GM21717 (cell line): ENCODE measurements at regions not wholly inside any gene's neighbourhood (a gene's known extent, or its start where the extent isn't known, plus 50 kb on each side); places are given as distances from the start of the nearest gene placed in this dataset.
A peak's percentile ranks its signal among the peaks of the same experiment; 100 is the strongest.

ENCODE experiments used
- ATAC-seq: cut with Tn5 transposase; IDR thresholded peaks from one replicate; pipeline ENCODE4 v1.9.1; 2021; ENCODE audit warnings: mild to moderate bottlenecking, moderate library complexity; ENCODE audit not compliant: unreplicated experiment

DNA sequence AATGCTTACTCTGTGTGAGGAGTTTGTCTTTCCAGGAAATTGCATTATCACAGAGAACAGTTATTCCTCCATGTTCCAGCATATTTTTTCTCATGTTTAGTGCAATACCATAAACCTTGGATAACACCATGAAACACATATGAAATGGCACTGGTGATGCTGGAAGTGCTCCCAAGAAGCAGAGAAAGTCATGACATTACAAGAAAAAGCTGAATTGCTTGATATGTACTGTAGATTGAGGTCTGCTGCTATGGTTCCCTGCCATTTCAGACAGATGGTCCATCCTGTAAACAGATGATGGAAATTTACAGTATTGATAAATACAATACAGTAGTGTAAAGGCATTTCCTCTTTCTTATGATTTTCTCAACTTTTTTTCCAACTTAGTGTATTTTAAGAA, 422.1 kb downstream of the LRRIQ3 start:
- ATAC-seq = no peak

- no peak for ATAC-seq
Measured at GRCh38 chr1:73772941-73773340, 425.0 kb downstream of the LRRIQ3 start.

DNA sequence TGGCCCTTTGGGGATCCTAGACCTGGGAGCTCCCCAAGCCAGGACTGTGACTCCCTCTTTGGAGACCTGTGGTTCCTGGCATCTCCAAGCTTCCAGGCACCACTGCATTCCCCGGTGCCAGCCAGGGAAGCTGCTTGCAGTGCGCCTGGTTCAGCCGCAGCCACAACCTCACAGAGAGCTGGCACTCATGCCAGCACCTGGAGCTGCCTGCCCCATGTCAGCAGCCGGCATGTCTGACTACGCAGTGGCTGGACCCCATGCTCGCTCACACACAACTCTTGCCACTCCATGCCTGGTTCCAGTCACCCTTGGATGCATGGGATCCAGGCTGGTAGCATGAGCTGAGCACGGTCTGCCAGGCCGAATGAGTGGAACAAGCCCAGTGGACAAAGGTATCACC, 426.6 kb downstream of the LRRIQ3 start:
- ATAC-seq = no peak

DNA sequence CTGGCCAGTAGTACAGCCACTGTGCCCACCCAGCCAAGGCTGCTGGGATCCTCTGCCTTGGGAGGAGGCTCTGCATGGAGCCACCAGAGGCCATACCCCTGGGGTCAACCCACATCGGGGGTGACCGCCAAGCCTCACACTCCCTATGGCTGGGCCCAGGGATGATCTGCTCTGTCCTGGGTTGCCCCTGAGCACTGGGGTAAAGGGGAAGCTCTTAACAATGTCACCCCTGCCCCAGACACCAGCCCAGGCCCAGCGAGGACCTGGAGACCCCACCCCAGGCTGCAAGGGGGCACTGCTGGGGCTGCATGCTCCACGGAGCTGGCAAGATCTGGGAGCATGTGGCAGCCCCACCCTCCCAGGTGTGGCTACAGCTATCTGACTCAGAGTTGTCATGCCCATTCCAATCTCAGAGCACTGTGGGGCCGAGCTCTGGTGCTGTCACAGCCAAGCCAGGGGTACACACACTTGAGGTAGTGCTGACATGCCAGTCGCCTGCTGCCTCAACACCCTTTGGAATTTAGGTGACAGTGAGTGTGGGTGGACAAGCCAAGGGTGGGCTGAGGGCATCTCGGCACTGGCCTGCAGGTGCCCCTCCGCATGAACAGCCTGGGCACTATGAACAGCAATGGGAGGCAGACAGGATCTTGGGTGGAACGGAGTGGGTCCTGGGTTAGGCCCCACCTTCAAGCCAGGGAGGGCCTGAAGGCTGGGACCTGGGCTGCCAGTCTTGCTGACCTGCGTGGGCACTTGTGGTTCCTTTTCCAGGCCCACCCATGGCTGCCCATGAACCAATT, 427.7 kb downstream of the LRRIQ3 start:
- ATAC-seq = no peak

DNA sequence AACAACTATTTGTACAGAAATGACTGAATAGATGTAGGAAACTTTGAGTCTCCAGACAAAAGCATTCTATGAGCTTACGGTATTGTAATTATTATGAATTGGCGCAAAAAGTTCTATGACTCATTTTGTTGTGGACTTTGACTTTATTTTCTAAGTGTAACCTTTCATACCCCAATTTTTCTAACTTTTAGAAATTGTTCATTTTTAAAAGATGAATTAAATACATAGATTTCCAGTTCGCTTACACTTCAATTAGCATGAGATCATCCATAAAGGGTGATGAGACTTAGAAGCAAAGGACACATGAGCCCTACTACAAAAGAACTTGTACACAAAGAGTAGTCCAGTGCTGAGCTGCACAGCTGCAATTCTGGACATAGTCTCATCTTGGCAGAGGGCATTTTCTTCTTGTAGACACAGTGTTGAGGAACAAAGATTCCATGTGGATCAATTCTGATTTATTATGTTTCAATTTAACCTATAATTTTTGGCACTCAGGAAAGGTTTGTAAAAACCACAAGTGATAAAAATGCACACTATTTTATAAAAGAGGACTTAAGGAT, 431.1 kb downstream of the LRRIQ3 start:
- ATAC-seq = no peak

GRCh38 chr1:73765551-73766233, 432.3 kb downstream of the LRRIQ3 start:
- no peak for ATAC-seq

DNA sequence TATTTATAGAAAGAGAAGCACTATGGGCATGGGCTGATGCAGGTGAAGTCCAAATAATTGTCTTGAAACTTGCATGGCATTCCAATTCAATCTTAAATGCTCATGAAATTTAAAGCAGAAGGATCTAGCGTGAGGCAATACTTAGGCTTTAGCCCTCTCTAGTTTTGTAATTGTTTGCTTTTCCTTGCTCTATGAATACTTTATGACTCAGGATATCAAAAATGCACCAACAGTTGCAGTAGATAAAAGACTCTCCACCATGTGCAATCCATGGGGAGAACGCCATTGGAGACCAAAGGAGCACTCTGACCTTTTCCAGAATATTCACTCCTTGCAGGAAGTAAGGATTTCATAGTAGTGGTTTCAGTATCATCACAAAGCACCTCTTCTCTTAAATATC, 436.4 kb downstream of the LRRIQ3 start:
- ATAC-seq = no peak

DNA sequence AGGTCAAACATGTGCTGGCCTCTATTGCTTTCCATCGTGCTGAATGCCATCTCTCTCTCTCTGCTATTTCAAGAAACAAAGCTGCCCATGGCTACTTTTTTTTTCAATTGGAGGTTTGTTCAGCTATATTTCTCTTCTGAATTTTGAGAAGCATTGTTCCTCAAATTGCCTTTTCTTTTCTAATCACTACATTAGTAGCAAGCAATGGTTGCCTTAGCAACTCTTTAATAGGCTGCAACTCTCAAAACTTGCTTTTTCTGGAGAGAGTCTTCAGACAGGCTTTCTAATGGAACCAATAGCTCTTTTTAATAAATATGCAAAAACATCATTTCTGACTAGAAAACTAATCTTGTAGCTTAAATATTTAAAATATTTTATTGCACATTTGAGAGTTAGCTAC, 439.0 kb downstream of the LRRIQ3 start:
- no peak for ATAC-seq

- ATAC-seq = no peak
Measured at GRCh38 chr1:73756817-73757216, 441.2 kb downstream of the LRRIQ3 start.

GRCh38 chr1:73755649-73756048, 442.3 kb downstream of the LRRIQ3 start:
- no peak for ATAC-seq

DNA sequence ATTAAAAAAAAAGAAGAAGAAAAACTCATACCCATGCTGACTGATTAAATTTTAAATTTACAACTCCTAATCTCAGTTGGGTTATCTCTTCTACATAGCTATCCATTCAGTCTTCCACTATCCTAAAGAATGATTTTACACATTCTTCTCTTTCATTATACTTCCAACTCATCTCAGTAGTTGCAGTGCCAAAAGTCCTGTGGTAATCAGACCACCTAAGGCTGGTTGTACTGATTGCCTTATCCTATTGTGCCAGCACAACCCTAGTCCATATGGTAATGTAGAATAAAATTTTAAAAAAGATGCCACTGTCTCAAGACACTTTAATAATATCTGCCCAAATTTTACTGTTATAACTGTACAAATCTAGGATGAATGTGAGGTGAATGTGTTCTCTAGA, 448.0 kb downstream of the LRRIQ3 start:
- no peak for ATAC-seq

- no peak for ATAC-seq
Measured at GRCh38 chr1:73744985-73745384, 453.0 kb downstream of the LRRIQ3 start.

- ATAC-seq = no peak
Measured at GRCh38 chr1:73736125-73736524, 461.9 kb downstream of the LRRIQ3 start.

- no peak for ATAC-seq
Measured at GRCh38 chr1:73727036-73727435, 470.9 kb downstream of the LRRIQ3 start.

GRCh38 chr1:73722055-73722454, 475.9 kb downstream of the LRRIQ3 start:
- ATAC-seq = no peak

- ATAC-seq = no peak
Measured at GRCh38 chr1:73717976-73718375, 480.0 kb downstream of the LRRIQ3 start.

DNA sequence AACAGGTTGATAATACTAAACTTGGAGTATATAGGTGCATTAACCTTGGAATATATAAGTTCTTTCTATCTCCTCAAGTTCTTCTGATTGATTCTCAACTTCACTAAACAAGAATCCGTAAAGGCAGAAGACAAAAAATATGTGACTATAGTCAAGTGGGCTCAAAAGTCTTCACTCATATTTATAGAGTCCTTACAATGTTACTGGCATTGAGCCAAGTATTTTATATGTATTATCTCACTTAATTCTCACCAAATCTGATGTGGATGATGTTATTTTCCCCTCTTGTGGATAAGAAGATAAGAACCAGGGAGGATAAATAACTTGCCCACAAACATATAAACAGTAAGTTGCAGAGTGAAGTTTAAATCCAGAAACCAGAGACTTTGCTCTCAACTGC, 486.9 kb downstream of the LRRIQ3 start:
- ATAC-seq = no peak

DNA sequence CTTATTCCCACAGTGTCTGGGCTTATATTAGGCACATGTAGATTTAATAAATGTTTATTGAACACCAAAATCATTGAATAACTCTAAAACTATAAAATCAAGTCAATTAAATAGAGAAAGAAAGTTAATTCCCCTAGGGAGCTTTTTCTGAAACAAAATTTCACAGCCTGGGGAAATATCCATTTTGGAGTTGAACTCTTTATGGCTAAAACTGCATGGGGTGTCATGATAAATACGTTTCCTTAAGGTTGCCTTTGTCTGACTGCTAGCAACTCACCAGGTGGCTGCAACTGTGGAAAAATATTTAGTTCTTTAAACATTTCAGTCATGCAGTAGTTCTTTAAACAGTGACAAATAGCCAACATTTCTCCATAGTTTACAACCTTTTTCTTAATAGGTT, 496.1 kb downstream of the LRRIQ3 start:
- ATAC-seq = no peak

GRCh38 chr1:73676186-73676585, 521.8 kb downstream of the LRRIQ3 start:
- ATAC-seq = no peak

- ATAC-seq = peak; percentile 84
Measured at GRCh38 chr1:73674945-73675561, 522.9 kb downstream of the LRRIQ3 start.

GRCh38 chr1:73673971-73674370, 524.0 kb downstream of the LRRIQ3 start:
- ATAC-seq = no peak

DNA sequence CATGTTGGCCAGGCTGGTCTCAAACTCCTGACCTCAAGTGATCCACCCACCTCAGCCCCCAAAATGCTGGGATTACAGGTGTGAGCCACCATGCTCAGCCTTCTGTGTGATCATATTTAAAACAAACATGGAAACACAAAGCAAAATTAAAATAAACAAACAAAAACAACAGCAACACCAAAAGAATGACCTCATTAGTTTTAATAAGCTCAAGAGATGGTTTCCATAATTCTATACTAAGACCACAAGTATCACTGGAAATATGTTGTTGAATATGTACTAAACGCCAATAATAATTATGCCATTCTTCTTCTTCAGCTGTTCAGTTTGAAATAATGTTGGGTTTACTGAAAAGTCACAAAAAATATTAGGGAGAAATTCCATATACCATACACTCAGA, 526.4 kb downstream of the LRRIQ3 start:
- ATAC-seq = no peak
